ENCODE measurements at regions not wholly inside any gene's neighbourhood (a gene's known extent, or its start where the extent isn't known, plus 50 kb on each side); places are given as distances from the start of the nearest gene placed in this dataset.

DNA sequence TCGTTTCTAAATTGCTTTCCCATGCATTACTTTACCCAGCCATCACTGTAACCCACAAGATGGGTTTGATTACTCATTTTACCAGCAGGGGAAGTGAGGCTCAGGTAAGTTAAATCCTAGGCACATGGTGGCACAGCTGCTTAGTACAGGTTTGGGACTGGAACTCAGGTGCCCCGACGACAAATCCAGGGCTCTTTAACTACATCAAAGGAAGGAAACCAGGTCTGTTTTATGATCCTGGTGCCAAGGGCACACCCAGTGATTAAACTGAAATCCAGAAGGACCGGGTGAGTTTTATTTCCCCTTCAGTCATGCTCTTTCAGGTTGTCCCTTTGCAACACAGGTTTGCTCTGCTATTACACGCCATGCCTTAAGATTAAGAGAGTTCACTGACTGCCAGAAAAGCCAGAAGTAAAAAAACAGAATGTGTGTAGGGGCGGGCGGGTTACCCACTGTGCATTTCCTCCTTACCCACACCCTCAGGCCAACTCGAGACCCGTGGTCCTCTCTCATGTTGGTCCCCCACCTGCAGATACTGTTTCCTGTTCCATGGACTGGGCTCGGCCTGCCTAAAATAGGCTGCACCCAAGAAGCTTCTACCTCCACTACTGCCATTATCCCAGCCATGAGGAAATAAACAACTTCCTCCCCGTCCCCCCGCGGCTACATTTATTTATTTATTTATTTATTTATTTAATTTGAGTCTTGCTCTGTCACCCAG lies 55.1 kb upstream of the KDM7A start:
- TF ChIP-seq, protein P1, sequence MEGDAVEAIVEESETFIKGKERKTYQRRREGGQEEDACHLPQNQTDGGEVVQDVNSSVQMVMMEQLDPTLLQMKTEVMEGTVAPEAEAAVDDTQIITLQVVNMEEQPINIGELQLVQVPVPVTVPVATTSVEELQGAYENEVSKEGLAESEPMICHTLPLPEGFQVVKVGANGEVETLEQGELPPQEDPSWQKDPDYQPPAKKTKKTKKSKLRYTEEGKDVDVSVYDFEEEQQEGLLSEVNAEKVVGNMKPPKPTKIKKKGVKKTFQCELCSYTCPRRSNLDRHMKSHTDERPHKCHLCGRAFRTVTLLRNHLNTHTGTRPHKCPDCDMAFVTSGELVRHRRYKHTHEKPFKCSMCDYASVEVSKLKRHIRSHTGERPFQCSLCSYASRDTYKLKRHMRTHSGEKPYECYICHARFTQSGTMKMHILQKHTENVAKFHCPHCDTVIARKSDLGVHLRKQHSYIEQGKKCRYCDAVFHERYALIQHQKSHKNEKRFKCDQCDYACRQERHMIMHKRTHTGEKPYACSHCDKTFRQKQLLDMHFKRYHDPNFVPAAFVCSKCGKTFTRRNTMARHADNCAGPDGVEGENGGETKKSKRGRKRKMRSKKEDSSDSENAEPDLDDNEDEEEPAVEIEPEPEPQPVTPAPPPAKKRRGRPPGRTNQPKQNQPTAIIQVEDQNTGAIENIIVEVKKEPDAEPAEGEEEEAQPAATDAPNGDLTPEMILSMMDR (conservative IDR thresholded peaks at IDR 0.05 in 1 of 2, IDR thresholded peaks at IDR 0.05 in 1 of 2; ENCODE audit: low read depth in 1 of 2, low read length in 2 of 2), result no peak
- TF ChIP-seq EZH2 (IDR thresholded peaks at IDR 0.05; ENCODE audit: low read length, missing control alignments), result no peak
